ENCODE measurements at regions not wholly inside any gene's neighbourhood (a gene's known extent, or its start where the extent isn't known, plus 50 kb on each side); places are given as distances from the start of the nearest gene placed in this dataset.

DNA sequence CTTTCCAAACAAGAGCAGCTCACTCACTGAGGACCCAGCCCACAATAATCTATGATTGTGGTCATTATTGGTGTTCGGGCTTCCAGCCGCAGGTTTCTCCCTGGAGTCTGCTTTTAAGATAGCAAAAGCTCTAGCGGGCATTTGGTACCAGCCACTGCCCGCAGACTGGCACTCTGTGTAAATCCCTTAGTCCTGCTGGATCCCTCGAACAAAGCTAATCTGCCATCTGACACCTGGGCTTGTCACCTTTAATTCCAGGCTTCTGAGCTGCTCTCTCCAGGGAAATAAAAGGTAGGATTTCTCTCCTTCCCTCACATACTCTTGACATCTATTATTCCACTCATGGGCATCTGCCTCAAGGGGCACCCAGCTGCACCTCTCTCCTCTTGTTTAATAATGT, 158.7 kb downstream of the PDCD6IP start:
- ATAC-seq: no peak

DNA sequence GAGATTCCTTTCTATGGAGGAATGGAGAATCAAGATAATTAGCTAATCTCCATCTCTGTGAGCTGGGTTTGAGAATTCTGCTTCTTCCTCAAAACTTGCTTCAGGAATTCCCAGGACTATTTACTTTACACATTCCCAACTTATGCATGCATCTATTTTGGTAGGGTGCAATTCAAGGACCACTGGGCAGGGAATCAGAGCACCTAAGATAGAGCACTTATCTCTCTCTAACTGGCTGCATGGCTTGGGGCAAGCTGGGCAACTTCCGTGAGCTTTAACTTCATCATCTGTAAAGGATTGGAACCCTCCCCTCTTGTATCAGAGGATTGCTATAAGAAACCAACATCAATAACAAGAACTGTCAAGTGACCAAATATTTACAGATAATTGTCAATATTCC, 160.2 kb downstream of the PDCD6IP start:
- intact Hi-C loops (cut with micrococcal nuclease; ENCODE audit: unreplicated experiment) (no loop called here), in situ Hi-C loops (cut with HindIII; ENCODE audit: low pct_unique_long_range_greater_than_20kb, low sequenced_read_pairs) (no loop called here)
- ChIA-PET CTCF (no interaction called here), POLR2A (no interaction called here)
- DNase-seq (ENCODE audit: low read depth, low spot score): no peak
- Histone ChIP-seq H3K4me1 (ENCODE audit: control insufficient read depth, insufficient read depth, low read length) (no peaks in the 10 kb centered on the region), H3K27ac (ENCODE audit: low read length) (no peak overlapping the region), H3K36me3 (ENCODE audit: control insufficient read depth, insufficient read depth, low read length) (no peaks in the 10 kb centered on the region), H3K27me3 (ENCODE audit: control insufficient read depth, insufficient read depth, low read length) (no peaks in the 10 kb centered on the region), H3K9me3 (ENCODE audit: control insufficient read depth, insufficient read depth, low read depth, low read length) (no peaks in the 10 kb centered on the region), H3K4me3 (ENCODE audit: low read depth in 2 of 2, low read length in 2 of 2) (no peak overlapping the region)
- no TSS peak for BruUV-seq (replicated peaks)
- ATAC-seq: no peak
- TF ChIP-seq TCF7L2 (IDR thresholded peaks at IDR 0.05; ENCODE audit: low read depth, low read length) (no peak), POLR2AphosphoS5 (IDR thresholded peaks at IDR 0.05; ENCODE audit: low read depth, low read length) (no peak), SIN3A (IDR thresholded peaks at IDR 0.05; ENCODE audit: borderline replicate concordance, insufficient read depth, low read depth, low read length) (no peak)
- TF ChIP-seq, protein P1, sequence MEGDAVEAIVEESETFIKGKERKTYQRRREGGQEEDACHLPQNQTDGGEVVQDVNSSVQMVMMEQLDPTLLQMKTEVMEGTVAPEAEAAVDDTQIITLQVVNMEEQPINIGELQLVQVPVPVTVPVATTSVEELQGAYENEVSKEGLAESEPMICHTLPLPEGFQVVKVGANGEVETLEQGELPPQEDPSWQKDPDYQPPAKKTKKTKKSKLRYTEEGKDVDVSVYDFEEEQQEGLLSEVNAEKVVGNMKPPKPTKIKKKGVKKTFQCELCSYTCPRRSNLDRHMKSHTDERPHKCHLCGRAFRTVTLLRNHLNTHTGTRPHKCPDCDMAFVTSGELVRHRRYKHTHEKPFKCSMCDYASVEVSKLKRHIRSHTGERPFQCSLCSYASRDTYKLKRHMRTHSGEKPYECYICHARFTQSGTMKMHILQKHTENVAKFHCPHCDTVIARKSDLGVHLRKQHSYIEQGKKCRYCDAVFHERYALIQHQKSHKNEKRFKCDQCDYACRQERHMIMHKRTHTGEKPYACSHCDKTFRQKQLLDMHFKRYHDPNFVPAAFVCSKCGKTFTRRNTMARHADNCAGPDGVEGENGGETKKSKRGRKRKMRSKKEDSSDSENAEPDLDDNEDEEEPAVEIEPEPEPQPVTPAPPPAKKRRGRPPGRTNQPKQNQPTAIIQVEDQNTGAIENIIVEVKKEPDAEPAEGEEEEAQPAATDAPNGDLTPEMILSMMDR (IDR thresholded peaks at IDR 0.05): no peak
- TF ChIP-seq, protein P2, sequence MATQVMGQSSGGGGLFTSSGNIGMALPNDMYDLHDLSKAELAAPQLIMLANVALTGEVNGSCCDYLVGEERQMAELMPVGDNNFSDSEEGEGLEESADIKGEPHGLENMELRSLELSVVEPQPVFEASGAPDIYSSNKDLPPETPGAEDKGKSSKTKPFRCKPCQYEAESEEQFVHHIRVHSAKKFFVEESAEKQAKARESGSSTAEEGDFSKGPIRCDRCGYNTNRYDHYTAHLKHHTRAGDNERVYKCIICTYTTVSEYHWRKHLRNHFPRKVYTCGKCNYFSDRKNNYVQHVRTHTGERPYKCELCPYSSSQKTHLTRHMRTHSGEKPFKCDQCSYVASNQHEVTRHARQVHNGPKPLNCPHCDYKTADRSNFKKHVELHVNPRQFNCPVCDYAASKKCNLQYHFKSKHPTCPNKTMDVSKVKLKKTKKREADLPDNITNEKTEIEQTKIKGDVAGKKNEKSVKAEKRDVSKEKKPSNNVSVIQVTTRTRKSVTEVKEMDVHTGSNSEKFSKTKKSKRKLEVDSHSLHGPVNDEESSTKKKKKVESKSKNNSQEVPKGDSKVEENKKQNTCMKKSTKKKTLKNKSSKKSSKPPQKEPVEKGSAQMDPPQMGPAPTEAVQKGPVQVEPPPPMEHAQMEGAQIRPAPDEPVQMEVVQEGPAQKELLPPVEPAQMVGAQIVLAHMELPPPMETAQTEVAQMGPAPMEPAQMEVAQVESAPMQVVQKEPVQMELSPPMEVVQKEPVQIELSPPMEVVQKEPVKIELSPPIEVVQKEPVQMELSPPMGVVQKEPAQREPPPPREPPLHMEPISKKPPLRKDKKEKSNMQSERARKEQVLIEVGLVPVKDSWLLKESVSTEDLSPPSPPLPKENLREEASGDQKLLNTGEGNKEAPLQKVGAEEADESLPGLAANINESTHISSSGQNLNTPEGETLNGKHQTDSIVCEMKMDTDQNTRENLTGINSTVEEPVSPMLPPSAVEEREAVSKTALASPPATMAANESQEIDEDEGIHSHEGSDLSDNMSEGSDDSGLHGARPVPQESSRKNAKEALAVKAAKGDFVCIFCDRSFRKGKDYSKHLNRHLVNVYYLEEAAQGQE (IDR thresholded peaks at IDR 0.05; ENCODE audit: insufficient read depth in 1 of 2, low read depth in 2 of 2, low read length in 1 of 2): no peak

More for the DNA sequence above, 158.7 kb downstream of the PDCD6IP start:
- no peaks in the 10 kb centered on the region for H3K9me3 ChIP-seq (ENCODE audit: control insufficient read depth, insufficient read depth, low read depth, low read length)
- BruUV-seq (replicated peaks): no TSS peak
- TF ChIP-seq SIN3A (IDR thresholded peaks at IDR 0.05; ENCODE audit: borderline replicate concordance, insufficient read depth, low read depth, low read length) (no peak), TCF7L2 (IDR thresholded peaks at IDR 0.05; ENCODE audit: low read depth, low read length) (no peak), POLR2AphosphoS5 (IDR thresholded peaks at IDR 0.05; ENCODE audit: low read depth, low read length) (no peak)
- TF ChIP-seq, protein P1 (IDR thresholded peaks at IDR 0.05): no peak
- TF ChIP-seq, protein P2 (IDR thresholded peaks at IDR 0.05; ENCODE audit: insufficient read depth in 1 of 2, low read depth in 2 of 2, low read length in 1 of 2): no peak
- POLR2A ChIA-PET: no interaction called here
- no peaks in the 10 kb centered on the region for H3K27me3 ChIP-seq (ENCODE audit: control insufficient read depth, insufficient read depth, low read length)
- CTCF ChIA-PET: no interaction called here
- H3K4me1 ChIP-seq (ENCODE audit: control insufficient read depth, insufficient read depth, low read length): no peaks in the 10 kb centered on the region
- H3K36me3 ChIP-seq (ENCODE audit: control insufficient read depth, insufficient read depth, low read length): no peaks in the 10 kb centered on the region
- H3K4me3 ChIP-seq (ENCODE audit: low read depth in 2 of 2, low read length in 2 of 2): no peak overlapping the region
- intact Hi-C loops (cut with micrococcal nuclease; ENCODE audit: unreplicated experiment) (no loop called here), in situ Hi-C loops (cut with HindIII; ENCODE audit: low pct_unique_long_range_greater_than_20kb, low sequenced_read_pairs) (no loop called here)
- DNase-seq (ENCODE audit: low read depth, low spot score): no peak
- H3K27ac ChIP-seq (ENCODE audit: low read length): no peak overlapping the region
